Ammon's horn (tissue), 1 donor: ENCODE measurements at regions not wholly inside any gene's neighbourhood (a gene's known extent, or its start where the extent isn't known, plus 50 kb on each side); places are given as distances from the start of the nearest gene placed in this dataset.
"Not testable (repeated sequence)": the region's sequence is repeated elsewhere in the genome, so short reads cannot be mapped to it uniquely, and the experiment has no call there.

Experiments used
- DNase-seq: peaks from one replicate; pipeline ENCODE4 v3.0.0-alpha.2; 2016; ENCODE audit warnings: low spot score

- DNase-seq: no peak
Measured at GRCh38 chr12:80045594-80045993, 53.7 kb upstream of the OTOGL start.

GRCh38 chr12:80044694-80045046, 54.7 kb upstream of the OTOGL start:
- no peak for DNase-seq

GRCh38 chr12:80041692-80042091, 57.6 kb upstream of the OTOGL start:
- no peak for DNase-seq

GRCh38 chr12:80041071-80041470, 58.3 kb upstream of the OTOGL start:
- no peak for DNase-seq

- no peak for DNase-seq
Measured at GRCh38 chr12:80040075-80040738, 59.1 kb upstream of the OTOGL start.

GRCh38 chr12:80038062-80038560, 61.2 kb upstream of the OTOGL start:
- DNase-seq: no peak

- DNase-seq: peak; percentile 10
Measured at GRCh38 chr12:80033448-80033847, 65.9 kb upstream of the OTOGL start.

GRCh38 chr12:80032946-80033345, 66.4 kb upstream of the OTOGL start:
- no peak for DNase-seq

GRCh38 chr12:80031229-80031628, 68.1 kb upstream of the OTOGL start:
- DNase-seq: no peak

- DNase-seq: no peak
Measured at GRCh38 chr12:80025638-80026037, 73.7 kb upstream of the OTOGL start.

- DNase-seq: no peak
Measured at GRCh38 chr12:80019691-80020090, 79.6 kb upstream of the OTOGL start.

- no peak for DNase-seq
Measured at GRCh38 chr12:80018119-80018518, 81.2 kb upstream of the OTOGL start.

GRCh38 chr12:80017261-80017870, 82.0 kb upstream of the OTOGL start:
- no peak for DNase-seq

- DNase-seq: no peak
Measured at GRCh38 chr12:80016684-80017083, 81.8 kb upstream of the PPP1R12A start.

GRCh38 chr12:80015660-80016059, 80.8 kb upstream of the PPP1R12A start:
- no peak for DNase-seq

GRCh38 chr12:80003744-80004143, 68.8 kb upstream of the PPP1R12A start:
- not testable (repeated sequence) for DNase-seq

- no peak for DNase-seq
Measured at GRCh38 chr12:80001562-80001961, 66.7 kb upstream of the PPP1R12A start.

GRCh38 chr12:80000831-80001230, 65.9 kb upstream of the PPP1R12A start:
- no peak for DNase-seq

- DNase-seq: no peak
Measured at GRCh38 chr12:79998554-79998953, 63.7 kb upstream of the PPP1R12A start.

- DNase-seq: no peak
Measured at GRCh38 chr12:79997096-79997791, 62.3 kb upstream of the PPP1R12A start.

- not testable (repeated sequence) for DNase-seq
Measured at GRCh38 chr12:79995385-79996084, 60.6 kb upstream of the PPP1R12A start.

GRCh38 chr12:79993106-79993862, 58.4 kb upstream of the PPP1R12A start:
- no peak for DNase-seq
